GM23248 (cell line): ENCODE measurements at regions not wholly inside any gene's neighbourhood (a gene's known extent, or its start where the extent isn't known, plus 50 kb on each side); places are given as distances from the start of the nearest gene placed in this dataset.

ENCODE experiments used
- DNase-seq: peaks from one replicate; pipeline ENCODE4 v3.0.0-alpha.2; 2015
- H2AFZ ChIP-seq: fragments of 200-600 bp; sonication (generic); 2 replicates; pipeline ENCODE4 v1.6.1; 2016; ENCODE audit warnings: antibody characterized with exemption
- H3F3A ChIP-seq: fragments of 200-600 bp; sonication (generic); 2 replicates; pipeline ENCODE4 v1.6.1; 2016; ENCODE audit warnings: mild to moderate bottlenecking, antibody characterized with exemption, mixed run types; ENCODE audit not compliant: insufficient read depth
- H3K27ac ChIP-seq: fragments of 200-600 bp; sonication (generic); 2 replicates; pipeline ENCODE4 v1.5.1; 2016; ENCODE audit warnings: mild to moderate bottlenecking
- H3K27me3 ChIP-seq: fragments of 200-600 bp; sonication (generic); replicated peaks from 2 replicates; pipeline ENCODE4 v1.6.1; 2016; ENCODE audit warnings: mild to moderate bottlenecking; ENCODE audit not compliant: insufficient read depth
- H3K36me3 ChIP-seq: fragments of 200-600 bp; sonication (generic); 2 replicates; pipeline ENCODE4 v1.6.1; 2016; ENCODE audit warnings: low read depth, mild to moderate bottlenecking
- H3K4me1 ChIP-seq: fragments of 200-600 bp; sonication (generic); 2 replicates; pipeline ENCODE4 v1.6.1; 2016; ENCODE audit warnings: mild to moderate bottlenecking; ENCODE audit not compliant: insufficient read depth
- H3K4me2 ChIP-seq: fragments of 200-600 bp; sonication (generic); one replicate; pipeline ENCODE4 v1.6.1; 2016; ENCODE audit warnings: mild to moderate bottlenecking; ENCODE audit not compliant: unreplicated experiment
- H3K4me3 ChIP-seq: fragments of 200-600 bp; sonication (generic); 2 replicates; pipeline ENCODE4 v1.5.1; 2016; ENCODE audit warnings: mild to moderate bottlenecking
- H3K79me2 ChIP-seq: fragments of 200-600 bp; sonication (generic); 2 replicates; pipeline ENCODE4 v1.6.1; 2016; ENCODE audit warnings: mild to moderate bottlenecking; ENCODE audit not compliant: insufficient read depth
- H3K9ac ChIP-seq: fragments of 200-600 bp; sonication (generic); 2 replicates; pipeline ENCODE4 v1.6.1; 2016; ENCODE audit warnings: mild to moderate bottlenecking
- H3K9me2 ChIP-seq: fragments of 200-600 bp; sonication (generic); 2 replicates; pipeline ENCODE4 v1.6.1; 2016; ENCODE audit warnings: mixed run types, mild to moderate bottlenecking, moderate library complexity; ENCODE audit not compliant: insufficient read depth
- H3K9me3 ChIP-seq: fragments of 200-600 bp; sonication (generic); one replicate; pipeline ENCODE4 v1.6.1; 2017; ENCODE audit warnings: low read depth
- H4K20me1 ChIP-seq: fragments of 200-600 bp; sonication (generic); 2 replicates; pipeline ENCODE4 v1.6.0; 2016; ENCODE audit not compliant: insufficient read depth
- EZH2 ChIP-seq: fragments of 200-600 bp; sonication (generic); IDR thresholded peaks from 2 replicates; pipeline ENCODE4 v1.6.1; 2018; ENCODE audit warnings: antibody characterized with exemption, mild to moderate bottlenecking; ENCODE audit not compliant: insufficient read depth, poor library complexity, severe bottlenecking
- EZH2phosphoT487 ChIP-seq: fragments of 200-600 bp; sonication (generic); IDR thresholded peaks from 2 replicates; pipeline ENCODE4 v1.6.1; 2018; ENCODE audit warnings: antibody characterized with exemption, moderate library complexity, mild to moderate bottlenecking, low read depth; ENCODE audit not compliant: insufficient read depth
- WGBS, 2 experiments: methylation state at CpG; one replicate each; pipeline ENCODE4 v1.1.6; 2015 to 2017; ENCODE audit warnings: low lambda C conversion rate in 2 of 2, low coverage in 1 of 2; ENCODE audit errors: missing lambda C conversion rate in 2 of 2; 5-methylcytosine and 5-hydroxymethylcytosine counted together
- in situ Hi-C: fragments of 300-500 bp; cut with MboI; formaldehyde crosslinking; loops from 2 replicates; pipeline ENCODE4 v1.15.0; 2020

DNA sequence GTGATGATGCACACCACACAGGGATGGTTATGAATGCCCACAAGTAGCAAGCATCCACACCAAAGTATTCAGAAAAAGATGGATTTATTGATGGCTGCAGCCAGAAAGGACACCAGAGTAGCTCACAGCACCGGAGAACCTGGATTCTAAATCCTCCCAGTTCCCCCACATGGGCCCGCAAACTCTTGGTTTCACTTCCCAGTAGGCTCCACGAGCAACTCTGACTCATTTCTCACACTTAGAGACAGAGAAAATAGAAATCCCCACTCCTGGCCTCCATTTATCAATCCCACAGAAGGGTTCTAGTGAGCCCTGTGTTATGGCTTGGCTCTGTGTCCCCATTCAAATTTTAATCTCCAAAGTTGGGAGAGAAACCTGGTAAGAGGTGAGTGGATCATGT is 426.7 kb upstream of the MYT1L start:
- Histone ChIP-seq H3K9me3 (no peaks in the 10 kb centered on the region), H3K79me2 (no peaks in the 10 kb centered on the region)
- WGBS, 2 experiments: 35 to 38% methylated on average over 3 of the region's 3 CpGs

DNA sequence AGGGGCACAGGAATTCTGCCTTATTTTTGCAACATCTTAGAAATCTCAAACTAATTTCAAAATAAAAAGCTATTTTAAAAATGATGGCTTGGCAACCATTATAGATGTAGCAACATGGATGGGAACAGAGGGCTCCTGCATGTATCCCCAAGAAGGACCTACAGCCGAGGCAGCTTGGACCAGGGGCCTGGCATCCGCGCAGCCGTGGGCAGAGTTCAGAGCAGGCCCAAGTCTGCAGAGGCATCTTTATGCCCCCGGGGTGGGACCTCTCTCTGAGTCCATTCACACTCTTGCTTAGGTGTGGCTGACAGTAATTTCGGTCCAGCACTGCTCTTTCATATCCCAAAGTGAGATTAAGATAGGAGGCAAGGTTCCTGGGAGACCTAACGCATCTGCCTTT is 425.8 kb upstream of the MYT1L start:
- TF ChIP-seq EZH2phosphoT487 (no peak), EZH2 (no peak)
- DNase-seq: no peak
- H3K9me3 ChIP-seq: no peaks in the 10 kb centered on the region
- H4K20me1 ChIP-seq: no peaks in the 10 kb centered on the region
- H3K79me2 ChIP-seq: no peaks in the 10 kb centered on the region
- no peak overlapping the region for H2AFZ ChIP-seq
- H3K4me1 ChIP-seq: no peaks in the 10 kb centered on the region
- no peak overlapping the region for H3K9ac ChIP-seq
- 45 to 63% methylated on average over 6 to 7 of the region's 7 CpGs for WGBS, 2 experiments
- no peaks in the 10 kb centered on the region for H3K36me3 ChIP-seq
- H3K4me2 ChIP-seq: no peak overlapping the region
- H3K27me3 ChIP-seq: no peaks in the 10 kb centered on the region
- H3K27ac ChIP-seq: no peak overlapping the region
- no peak overlapping the region for H3K4me3 ChIP-seq
- no peaks in the 10 kb centered on the region for H3F3A ChIP-seq
- in situ Hi-C loops: no loop called here
- no peaks in the 10 kb centered on the region for H3K9me2 ChIP-seq

More for the DNA sequence above, 426.7 kb upstream of the MYT1L start:
- no peaks in the 10 kb centered on the region for H3K4me1 ChIP-seq
- H3K9me2 ChIP-seq: no peaks in the 10 kb centered on the region
- no peak overlapping the region for H3K4me3 ChIP-seq
- H4K20me1 ChIP-seq: no peaks in the 10 kb centered on the region
- no peaks in the 10 kb centered on the region for H3K36me3 ChIP-seq
- H3F3A ChIP-seq: no peaks in the 10 kb centered on the region
- no peak overlapping the region for H3K9ac ChIP-seq
- H2AFZ ChIP-seq: no peak overlapping the region
- no peak overlapping the region for H3K4me2 ChIP-seq
- TF ChIP-seq EZH2 (no peak), EZH2phosphoT487 (no peak)
- in situ Hi-C loops: no loop called here
- H3K27me3 ChIP-seq: no peaks in the 10 kb centered on the region
- no peak overlapping the region for H3K27ac ChIP-seq
- no peak for DNase-seq

DNA sequence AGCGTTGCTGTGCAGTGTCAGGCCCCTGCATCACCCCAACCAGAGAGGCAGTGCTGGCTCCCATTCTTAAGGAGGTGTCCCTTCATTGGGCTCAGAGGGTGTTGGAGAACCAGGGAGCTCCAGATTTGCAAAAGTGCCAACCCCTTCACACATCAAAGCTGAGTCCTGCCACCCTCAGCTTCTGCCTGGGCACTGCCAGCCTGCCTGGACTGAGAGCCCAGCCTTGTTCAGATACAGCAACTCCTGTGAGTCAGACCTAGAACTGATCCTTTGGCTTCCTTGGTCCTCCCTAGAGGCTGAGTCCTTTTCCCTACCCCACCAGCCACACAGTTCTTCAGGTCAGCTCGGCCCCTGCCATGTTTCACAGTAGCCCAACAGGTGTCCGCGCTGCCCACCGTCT is 424.9 kb upstream of the MYT1L start:
- TF ChIP-seq EZH2 (no peak), EZH2phosphoT487 (no peak)
- no peaks in the 10 kb centered on the region for H3K9me3 ChIP-seq

DNA sequence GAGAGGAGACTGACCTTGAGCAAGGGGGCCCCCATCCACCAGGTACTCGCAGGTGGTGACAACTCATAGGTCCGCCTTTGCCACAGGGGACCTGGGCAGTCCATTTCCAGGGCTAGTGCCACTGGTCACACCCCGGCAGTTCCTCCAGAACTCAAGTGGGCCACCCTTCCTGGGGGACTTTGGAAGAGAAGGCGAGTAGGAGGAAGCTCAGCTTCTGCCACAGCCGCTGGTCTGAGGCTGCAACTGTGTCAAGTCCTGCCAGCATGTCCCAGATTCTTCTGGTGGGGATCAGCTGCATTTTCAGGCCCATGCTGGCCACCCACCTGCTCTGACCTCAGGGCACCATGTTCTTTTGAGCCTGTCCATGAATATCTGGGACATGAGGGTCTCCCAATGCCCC is 423.9 kb upstream of the MYT1L start:
- H3K4me3 ChIP-seq: no peak overlapping the region
- H3K79me2 ChIP-seq: no peaks in the 10 kb centered on the region
- in situ Hi-C loops: no loop called here
- H3K4me1 ChIP-seq: no peaks in the 10 kb centered on the region
- no peaks in the 10 kb centered on the region for H3K36me3 ChIP-seq
- H3K27ac ChIP-seq: no peak overlapping the region
- H3K27me3 ChIP-seq: no peaks in the 10 kb centered on the region
- DNase-seq: no peak
- no peak overlapping the region for H3K9ac ChIP-seq
- H3K9me2 ChIP-seq: no peaks in the 10 kb centered on the region
- no peaks in the 10 kb centered on the region for H3K9me3 ChIP-seq
- 15 to 20% methylated on average over 5 of the region's 5 CpGs for WGBS, 2 experiments
- H3K4me2 ChIP-seq: no peak overlapping the region
- no peaks in the 10 kb centered on the region for H3F3A ChIP-seq
- H2AFZ ChIP-seq: no peak overlapping the region
- no peaks in the 10 kb centered on the region for H4K20me1 ChIP-seq
- TF ChIP-seq EZH2: no peak
- no peak for TF ChIP-seq EZH2phosphoT487

More for the DNA sequence above, 424.9 kb upstream of the MYT1L start:
- no peak for DNase-seq
- in situ Hi-C loops: no loop called here
- no peak overlapping the region for H3K27ac ChIP-seq
- no peak overlapping the region for H3K4me3 ChIP-seq
- no peaks in the 10 kb centered on the region for H3K9me2 ChIP-seq
- H3K9ac ChIP-seq: no peak overlapping the region
- H2AFZ ChIP-seq: no peak overlapping the region
- 48 to 52% methylated on average over 5 of the region's 5 CpGs for WGBS, 2 experiments
- no peaks in the 10 kb centered on the region for H3K4me1 ChIP-seq
- no peaks in the 10 kb centered on the region for H3F3A ChIP-seq
- H3K27me3 ChIP-seq: no peaks in the 10 kb centered on the region
- no peak overlapping the region for H3K4me2 ChIP-seq
- H3K36me3 ChIP-seq: no peaks in the 10 kb centered on the region
- no peaks in the 10 kb centered on the region for H4K20me1 ChIP-seq
- H3K79me2 ChIP-seq: no peaks in the 10 kb centered on the region

DNA sequence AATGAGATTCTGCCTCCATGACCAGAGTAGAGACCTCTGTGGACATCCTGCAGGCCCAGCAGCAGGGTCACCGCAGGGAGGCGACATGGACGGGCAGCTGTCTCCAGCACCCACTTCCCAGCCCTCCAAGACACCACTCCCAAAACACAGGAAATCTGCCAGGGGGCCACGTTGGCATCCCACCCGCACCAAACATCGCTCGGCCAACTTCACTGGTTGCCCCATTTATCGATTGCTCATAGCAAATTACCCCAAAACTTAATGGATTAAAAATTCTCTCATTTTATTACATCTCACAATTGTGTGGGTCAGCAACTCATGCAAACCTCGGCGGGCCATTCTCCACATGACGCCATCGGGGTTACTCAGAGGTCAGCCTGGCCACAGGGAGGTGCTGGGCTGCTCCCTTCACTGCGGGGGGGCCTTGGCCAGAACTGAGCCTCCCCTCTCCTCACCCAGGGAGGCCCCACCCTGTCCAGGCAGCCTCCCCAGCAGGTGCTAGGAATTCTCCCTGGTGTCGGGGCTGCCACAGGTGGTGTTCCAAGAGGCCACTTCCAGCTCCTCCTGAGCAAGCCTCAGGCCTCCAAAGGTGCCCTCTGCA is 420.7 kb upstream of the MYT1L start:
- Histone ChIP-seq H3K4me1 (no peaks in the 10 kb centered on the region), H3K27ac (no peak overlapping the region), H4K20me1 (no peaks in the 10 kb centered on the region), H3K9me2 (no peaks in the 10 kb centered on the region), H3K4me2 (no peak overlapping the region), H2AFZ (no peak overlapping the region), H3K27me3 (no peaks in the 10 kb centered on the region), H3K4me3 (no peak overlapping the region), H3K36me3 (no peaks in the 10 kb centered on the region), H3K9me3 (no peaks in the 10 kb centered on the region), H3F3A (no peaks in the 10 kb centered on the region), H3K79me2 (no peaks in the 10 kb centered on the region), H3K9ac (no peak overlapping the region)
- no peak for DNase-seq
- WGBS, 2 experiments: 64 to 70% methylated on average over 14 of the region's 14 CpGs
- no peak for TF ChIP-seq EZH2
- TF ChIP-seq EZH2phosphoT487: no peak
- in situ Hi-C loops: no loop called here
